Fibroblast of peridontal ligament (primary cell): ENCODE measurements at regions not wholly inside any gene's neighbourhood (a gene's known extent, or its start where the extent isn't known, plus 50 kb on each side); places are given as distances from the start of the nearest gene placed in this dataset.
A peak's percentile ranks its signal among the peaks of the same experiment; 100 is the strongest.

Experiments
- DNase-seq: peaks from one replicate; pipeline ENCODE4 v3.0.0-alpha.2; 2010; ENCODE audit errors: extremely low read depth

- no peak for DNase-seq
These were observed 64.6 kb upstream of the PIM1 start for GRCh38 chr6:37105148-37106050.

GRCh38 chr6:37106051-37106363, 63.9 kb upstream of the PIM1 start:
- no peak for DNase-seq

GRCh38 chr6:37106554-37106953, 63.4 kb upstream of the PIM1 start:
- DNase-seq, result no peak

GRCh38 chr6:37106982-37107491, 62.9 kb upstream of the PIM1 start:
- DNase-seq, result no peak

GRCh38 chr6:37109714-37110499, 60.0 kb upstream of the PIM1 start:
- DNase-seq, result no peak

GRCh38 chr6:37110500-37111461, 59.2 kb upstream of the PIM1 start:
- DNase-seq, result no peak

GRCh38 chr6:37113976-37114375, 56.0 kb upstream of the PIM1 start:
- no peak for DNase-seq

- DNase-seq, result no peak
These were observed 55.3 kb upstream of the PIM1 start for GRCh38 chr6:37114612-37115011.

GRCh38 chr6:37115236-37115895, 54.6 kb upstream of the PIM1 start:
- DNase-seq, result peak; percentile 93

- no peak for DNase-seq
These were observed 53.6 kb upstream of the PIM1 start for GRCh38 chr6:37116326-37116725.

- no peak for DNase-seq
These were observed 50.5 kb upstream of the PIM1 start for GRCh38 chr6:37119387-37119886.
